H4 (cell line): ENCODE measurements at regions not wholly inside any gene's neighbourhood (a gene's known extent, or its start where the extent isn't known, plus 50 kb on each side); places are given as distances from the start of the nearest gene placed in this dataset.

ENCODE experiments used
- DNase-seq: peaks from one replicate; pipeline ENCODE4 v3.0.0-alpha.2; 2015; ENCODE audit warnings: low spot score

GRCh38 chr12:63250486-63250885 is 99.5 kb upstream of the AVPR1A start:
- DNase-seq, result no peak

- DNase-seq, result no peak
Measured at GRCh38 chr12:63238892-63239291, 87.9 kb upstream of the AVPR1A start.

GRCh38 chr12:63232896-63233295 is 81.9 kb upstream of the AVPR1A start:
- no peak for DNase-seq

GRCh38 chr12:63228853-63229252 is 77.9 kb upstream of the AVPR1A start:
- no peak for DNase-seq

GRCh38 chr12:63226792-63227463 is 75.9 kb upstream of the AVPR1A start:
- DNase-seq, result no peak

GRCh38 chr12:63224396-63224795 is 73.4 kb upstream of the AVPR1A start:
- no peak for DNase-seq

GRCh38 chr12:63223128-63223527 is 72.1 kb upstream of the AVPR1A start:
- DNase-seq, result no peak

GRCh38 chr12:63222582-63222981 is 71.6 kb upstream of the AVPR1A start:
- no peak for DNase-seq

- DNase-seq, result no peak
Measured at GRCh38 chr12:63220921-63221320, 69.9 kb upstream of the AVPR1A start.

GRCh38 chr12:63212316-63212715 is 61.3 kb upstream of the AVPR1A start:
- DNase-seq, result no peak

GRCh38 chr12:63208956-63209355 is 58.0 kb upstream of the AVPR1A start:
- DNase-seq, result no peak

GRCh38 chr12:63206909-63207308 is 55.9 kb upstream of the AVPR1A start:
- DNase-seq, result no peak

GRCh38 chr12:63206494-63206893 is 55.5 kb upstream of the AVPR1A start:
- DNase-seq, result no peak
